ENCODE measurements at regions not wholly inside any gene's neighbourhood (a gene's known extent, or its start where the extent isn't known, plus 50 kb on each side); places are given as distances from the start of the nearest gene placed in this dataset.

GRCh38 chr4:11929080-11929479, 500.4 kb upstream of the HS3ST1 start:
- TF ChIP-seq CTCF (IDR thresholded peaks at IDR 0.05) (no peak), EZH2 (IDR thresholded peaks at IDR 0.05; ENCODE audit: borderline replicate concordance, insufficient read depth, low read depth, low read length, poor library complexity, severe bottlenecking) (no peak)

All from B cell (primary cell).